ENCODE measurements at regions not wholly inside any gene's neighbourhood (a gene's known extent, or its start where the extent isn't known, plus 50 kb on each side); places are given as distances from the start of the nearest gene placed in this dataset.
"Not testable (repeated sequence)": the region's sequence is repeated elsewhere in the genome, so short reads cannot be mapped to it uniquely, and the experiment has no call there.

DNA sequence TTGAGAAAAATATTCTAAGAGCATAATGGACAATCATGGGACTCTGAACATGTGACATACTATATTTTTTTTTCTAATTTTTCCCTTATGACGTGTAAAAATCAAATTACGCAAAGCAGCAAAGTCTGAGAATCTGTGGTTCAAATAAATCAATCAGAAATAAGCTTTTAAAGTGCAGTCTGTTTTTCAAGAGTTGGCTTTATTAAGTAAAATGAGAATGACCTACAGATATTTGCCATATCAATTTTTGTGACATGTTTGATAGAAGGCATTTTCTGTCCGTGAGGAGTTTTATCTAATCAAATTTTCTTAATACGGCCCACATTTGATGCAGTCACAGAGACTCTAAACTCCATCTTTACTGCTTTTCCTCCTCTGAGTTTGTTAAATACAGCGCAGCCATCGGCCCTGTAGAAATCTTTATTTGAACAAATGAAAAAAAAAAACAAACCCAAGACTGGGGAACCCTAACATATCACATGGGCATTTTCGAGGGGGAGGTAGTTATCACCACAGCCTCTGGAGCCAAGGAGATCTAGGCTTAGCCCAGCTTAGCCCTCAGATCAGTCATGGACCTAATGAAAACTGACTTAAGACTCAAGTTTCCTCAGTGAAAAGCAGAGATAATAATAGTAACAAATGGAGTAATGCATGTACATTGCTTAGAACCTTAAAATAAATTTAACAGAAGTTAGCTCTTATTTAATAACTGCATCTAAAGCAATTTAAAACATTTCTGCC is 263.6 kb upstream of the C9orf72 start:
- H3K4me3 ChIP-seq (ENCODE audit: low read depth, low read length), result no peak overlapping the region
- no peak for DNase-seq (ENCODE audit: low read depth)
- no peaks in the 10 kb centered on the region for H3K27me3 ChIP-seq (ENCODE audit: control insufficient read depth, insufficient read depth, low read length)
- TF ChIP-seq, protein P1, sequence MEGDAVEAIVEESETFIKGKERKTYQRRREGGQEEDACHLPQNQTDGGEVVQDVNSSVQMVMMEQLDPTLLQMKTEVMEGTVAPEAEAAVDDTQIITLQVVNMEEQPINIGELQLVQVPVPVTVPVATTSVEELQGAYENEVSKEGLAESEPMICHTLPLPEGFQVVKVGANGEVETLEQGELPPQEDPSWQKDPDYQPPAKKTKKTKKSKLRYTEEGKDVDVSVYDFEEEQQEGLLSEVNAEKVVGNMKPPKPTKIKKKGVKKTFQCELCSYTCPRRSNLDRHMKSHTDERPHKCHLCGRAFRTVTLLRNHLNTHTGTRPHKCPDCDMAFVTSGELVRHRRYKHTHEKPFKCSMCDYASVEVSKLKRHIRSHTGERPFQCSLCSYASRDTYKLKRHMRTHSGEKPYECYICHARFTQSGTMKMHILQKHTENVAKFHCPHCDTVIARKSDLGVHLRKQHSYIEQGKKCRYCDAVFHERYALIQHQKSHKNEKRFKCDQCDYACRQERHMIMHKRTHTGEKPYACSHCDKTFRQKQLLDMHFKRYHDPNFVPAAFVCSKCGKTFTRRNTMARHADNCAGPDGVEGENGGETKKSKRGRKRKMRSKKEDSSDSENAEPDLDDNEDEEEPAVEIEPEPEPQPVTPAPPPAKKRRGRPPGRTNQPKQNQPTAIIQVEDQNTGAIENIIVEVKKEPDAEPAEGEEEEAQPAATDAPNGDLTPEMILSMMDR (IDR thresholded peaks at IDR 0.05; ENCODE audit: insufficient read depth, low read length, poor library complexity, severe bottlenecking), result no peak
- no peaks in the 10 kb centered on the region for H3K36me3 ChIP-seq (ENCODE audit: control insufficient read depth, insufficient read depth, low read length)

DNA sequence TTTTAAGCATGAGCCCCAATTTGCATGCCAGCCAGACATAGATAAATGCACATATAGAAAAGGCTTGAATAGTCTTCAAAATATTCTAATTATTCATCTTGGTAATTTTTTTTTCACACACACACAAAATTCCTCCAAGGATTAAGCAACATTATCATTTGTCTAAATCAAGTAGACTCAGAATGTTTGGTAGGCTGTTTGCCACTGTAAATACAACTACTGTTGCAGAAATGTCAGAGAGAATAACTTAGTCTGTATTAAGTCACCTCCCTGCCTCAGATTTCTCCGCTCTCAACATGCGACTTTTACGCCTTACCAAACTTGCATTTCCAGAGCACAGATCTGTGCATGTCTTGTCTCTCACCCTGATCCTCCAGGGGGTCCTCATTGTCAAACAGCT is 265.6 kb upstream of the C9orf72 start:
- Histone ChIP-seq H3K4me3 (ENCODE audit: low read depth, low read length) (no peak overlapping the region), H3K36me3 (ENCODE audit: control insufficient read depth, insufficient read depth, low read length) (no peaks in the 10 kb centered on the region), H3K27me3 (ENCODE audit: control insufficient read depth, insufficient read depth, low read length) (no peaks in the 10 kb centered on the region)
- DNase-seq (ENCODE audit: low read depth), result no peak
- TF ChIP-seq, protein P1 (IDR thresholded peaks at IDR 0.05; ENCODE audit: insufficient read depth, low read length, poor library complexity, severe bottlenecking), result no peak

DNA sequence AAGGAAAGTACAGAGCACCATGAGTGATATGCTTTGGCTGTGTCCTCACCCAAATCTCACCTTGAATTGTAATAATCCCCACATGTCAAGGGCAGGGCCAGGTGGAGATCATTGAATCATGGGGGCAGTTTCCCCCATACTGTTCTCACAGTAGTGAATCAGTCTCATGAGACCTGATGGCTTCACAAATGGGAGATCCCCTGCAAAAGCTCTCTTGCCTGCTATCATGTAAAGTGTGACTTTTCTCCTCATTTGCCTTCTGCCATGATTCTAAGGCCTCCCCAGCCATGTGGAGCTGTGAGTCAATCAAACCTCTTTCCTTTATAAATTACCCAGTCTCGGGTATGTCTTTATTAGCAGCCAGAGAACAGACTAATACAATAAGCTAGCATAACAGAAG is 266.5 kb upstream of the C9orf72 start:
- DNase-seq (ENCODE audit: low read depth); H3K4me3 ChIP-seq (ENCODE audit: low read depth, low read length); H3K27me3 ChIP-seq (ENCODE audit: control insufficient read depth, insufficient read depth, low read length); H3K36me3 ChIP-seq (ENCODE audit: control insufficient read depth, insufficient read depth, low read length): not testable (repeated sequence)

DNA sequence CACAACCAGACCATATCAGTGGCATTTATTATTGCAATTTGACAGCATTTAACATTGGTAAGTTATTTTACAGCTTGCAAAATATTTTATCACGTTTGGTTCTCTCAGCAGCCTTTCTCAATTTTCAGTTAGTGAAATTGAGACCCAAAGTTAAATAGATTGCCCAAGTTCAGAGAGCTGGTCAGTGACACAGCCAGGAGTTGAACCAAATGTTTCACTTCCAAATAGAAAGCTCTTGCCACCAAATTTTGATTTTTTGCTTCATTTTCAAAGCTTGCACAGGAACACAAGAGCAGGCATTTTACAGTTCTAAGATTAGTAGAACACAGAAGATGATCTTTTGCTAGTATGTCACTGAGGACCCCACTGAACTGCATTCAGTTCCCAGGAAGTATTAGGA is 271.5 kb upstream of the C9orf72 start:
- TF ChIP-seq, protein P1 (IDR thresholded peaks at IDR 0.05; ENCODE audit: insufficient read depth, low read length, poor library complexity, severe bottlenecking), result no peak
- Histone ChIP-seq H3K27me3 (ENCODE audit: control insufficient read depth, insufficient read depth, low read length) (no peaks in the 10 kb centered on the region), H3K4me3 (ENCODE audit: low read depth, low read length) (no peak overlapping the region), H3K36me3 (ENCODE audit: control insufficient read depth, insufficient read depth, low read length) (no peaks in the 10 kb centered on the region)
- no peak for DNase-seq (ENCODE audit: low read depth)

DNA sequence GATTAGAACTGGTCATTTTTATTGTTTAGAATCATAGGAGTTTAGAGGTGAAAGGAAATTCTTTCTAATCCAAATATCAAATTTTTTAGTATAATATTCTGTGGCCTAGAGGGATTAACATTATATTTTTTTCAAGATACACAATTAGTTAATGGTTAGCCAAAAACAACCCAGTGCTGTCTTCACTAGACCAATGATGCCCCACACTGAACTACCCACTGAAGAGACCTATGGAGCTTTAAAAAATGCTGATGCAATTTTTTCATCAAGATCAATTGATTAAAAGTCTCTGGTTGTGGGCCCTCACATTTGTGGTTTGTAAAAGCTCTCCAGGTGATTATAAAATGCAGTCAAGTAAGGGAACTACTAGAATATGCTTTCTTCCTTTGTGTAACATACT is 274.1 kb upstream of the C9orf72 start:
- no peaks in the 10 kb centered on the region for H3K27me3 ChIP-seq (ENCODE audit: control insufficient read depth, insufficient read depth, low read length)
- TF ChIP-seq, protein P1 (IDR thresholded peaks at IDR 0.05; ENCODE audit: insufficient read depth, low read length, poor library complexity, severe bottlenecking), result no peak

DNA sequence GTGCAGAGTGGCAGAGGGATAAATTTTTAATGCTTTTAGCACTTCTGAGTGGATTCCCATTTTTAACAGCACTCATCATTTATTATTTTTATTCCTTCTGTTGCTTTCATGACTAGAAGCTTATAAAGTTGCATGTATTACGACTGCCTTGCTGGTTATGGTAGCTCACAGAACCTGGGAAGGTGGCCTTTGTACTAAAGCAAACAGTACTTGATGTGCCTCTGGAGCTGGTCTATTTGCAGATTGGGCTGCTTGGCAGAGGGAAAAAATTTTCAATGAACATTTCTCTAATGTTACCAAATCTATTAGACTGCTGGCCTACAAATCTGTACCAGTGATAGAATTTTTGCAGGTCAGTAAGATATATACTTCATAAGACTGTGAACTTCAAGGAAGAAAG is 274.5 kb upstream of the C9orf72 start:
- Histone ChIP-seq H3K4me3 (ENCODE audit: low read depth, low read length) (no peak overlapping the region), H3K36me3 (ENCODE audit: control insufficient read depth, insufficient read depth, low read length) (no peaks in the 10 kb centered on the region), H3K27me3 (ENCODE audit: control insufficient read depth, insufficient read depth, low read length) (no peaks in the 10 kb centered on the region)
- no peak for DNase-seq (ENCODE audit: low read depth)
- TF ChIP-seq, protein P1 (IDR thresholded peaks at IDR 0.05; ENCODE audit: insufficient read depth, low read length, poor library complexity, severe bottlenecking), result no peak

More for the DNA sequence above, 274.1 kb upstream of the C9orf72 start:
- Histone ChIP-seq H3K36me3 (ENCODE audit: control insufficient read depth, insufficient read depth, low read length) (no peaks in the 10 kb centered on the region), H3K4me3 (ENCODE audit: low read depth, low read length) (no peak overlapping the region)
- DNase-seq (ENCODE audit: low read depth), result no peak

All from kidney epithelial cell (primary cell).